ENCODE measurements at regions not wholly inside any gene's neighbourhood (a gene's known extent, or its start where the extent isn't known, plus 50 kb on each side); places are given as distances from the start of the nearest gene placed in this dataset.

GRCh38 chr7:19964246-19964645 lies 190.8 kb upstream of the TMEM196 start:
- no peak for ATAC-seq (ENCODE audit: poor library complexity)
- CTCF ChIA-PET: no interaction called here
- H3K9me3 Mint-ChIP-seq: no peaks in the 10 kb centered on the region

GRCh38 chr7:19963695-19964094 lies 190.3 kb upstream of the TMEM196 start:
- intact Hi-C loops (cut with DNase I, micrococcal nuclease): no loop called here
- no peak overlapping the region for H3K27ac Mint-ChIP-seq
- ChIA-PET POLR2A (no interaction called here), CTCF (no interaction called here)
- ATAC-seq (ENCODE audit: poor library complexity) (no peak), DNase-seq (no peak)
- Histone ChIP-seq H3K4me3 (ENCODE audit: low read length) (no peak overlapping the region), H3K36me3 (ENCODE audit: insufficient read depth, low read length) (no peaks in the 10 kb centered on the region), H3K27me3 (ENCODE audit: control insufficient read depth in 1 of 2, insufficient read depth in 2 of 2, low read length in 2 of 2) (no peaks in the 10 kb centered on the region), H3K27ac (ENCODE audit: low read depth in 1 of 2, low read length in 2 of 2) (no peak overlapping the region), H3K4me1 (ENCODE audit: insufficient read depth, low read length) (no peaks in the 10 kb centered on the region), H3K9me3 (ENCODE audit: control insufficient read depth in 1 of 2, insufficient read depth in 1 of 2, low read length in 2 of 2) (peaks cover 0 to 4% of the 10 kb centered on the region in 2 experiments)
- no peaks in the 10 kb centered on the region for H3K9me3 Mint-ChIP-seq
- no peak for TF ChIP-seq CTCF (IDR thresholded peaks at IDR 0.05)
- no peaks in the 10 kb centered on the region for H3K4me1 Mint-ChIP-seq (ENCODE audit: low read depth)
- H3K4me3 Mint-ChIP-seq: no peak overlapping the region
- no peaks in the 10 kb centered on the region for H3K36me3 Mint-ChIP-seq (ENCODE audit: low read depth)
- H3K27me3 Mint-ChIP-seq: no peaks in the 10 kb centered on the region

More at GRCh38 chr7:19964246-19964645, 190.8 kb upstream of the TMEM196 start:
- Mint-ChIP-seq H3K4me1 (ENCODE audit: low read depth) (no peaks in the 10 kb centered on the region), H3K27ac (no peak overlapping the region), H3K36me3 (ENCODE audit: low read depth) (no peaks in the 10 kb centered on the region), H3K4me3 (no peak overlapping the region), H3K27me3 (no peaks in the 10 kb centered on the region)
- DNase-seq: no peak
- H3K27me3 ChIP-seq (ENCODE audit: control insufficient read depth in 1 of 2, insufficient read depth in 2 of 2, low read length in 2 of 2): no peaks in the 10 kb centered on the region
- H3K4me3 ChIP-seq (ENCODE audit: low read length): no peak overlapping the region
- H3K27ac ChIP-seq (ENCODE audit: low read depth in 1 of 2, low read length in 2 of 2): no peak overlapping the region
- intact Hi-C loops (cut with DNase I, micrococcal nuclease): no loop called here
- no peaks in the 10 kb centered on the region for H3K9me3 ChIP-seq (ENCODE audit: control insufficient read depth in 1 of 2, insufficient read depth in 1 of 2, low read length in 2 of 2)
- no peak for TF ChIP-seq CTCF (IDR thresholded peaks at IDR 0.05)
- POLR2A ChIA-PET: no interaction called here
- H3K36me3 ChIP-seq (ENCODE audit: insufficient read depth, low read length): no peaks in the 10 kb centered on the region
- no peaks in the 10 kb centered on the region for H3K4me1 ChIP-seq (ENCODE audit: insufficient read depth, low read length)

- TF ChIP-seq CTCF (IDR thresholded peaks at IDR 0.05): no peak
- Mint-ChIP-seq H3K36me3 (ENCODE audit: low read depth) (no peaks in the 10 kb centered on the region), H3K4me3 (no peak overlapping the region), H3K27me3 (no peaks in the 10 kb centered on the region), H3K27ac (no peak overlapping the region), H3K9me3 (no peaks in the 10 kb centered on the region), H3K4me1 (ENCODE audit: low read depth) (no peaks in the 10 kb centered on the region)
- H3K36me3 ChIP-seq (ENCODE audit: insufficient read depth, low read length): no peaks in the 10 kb centered on the region
- intact Hi-C loops (cut with DNase I, micrococcal nuclease): no loop called here
- POLR2A ChIA-PET: no interaction called here
- peaks cover 0 to 14% of the 10 kb centered on the region in 2 experiments for H3K9me3 ChIP-seq (ENCODE audit: control insufficient read depth in 1 of 2, insufficient read depth in 1 of 2, low read length in 2 of 2)
- CTCF ChIA-PET: no interaction called here
- DNase-seq (no peak), ATAC-seq (ENCODE audit: poor library complexity) (no peak)
- no peaks in the 10 kb centered on the region for H3K27me3 ChIP-seq (ENCODE audit: control insufficient read depth in 1 of 2, insufficient read depth in 2 of 2, low read length in 2 of 2)
- H3K4me3 ChIP-seq (ENCODE audit: low read length): no peak overlapping the region
- H3K27ac ChIP-seq (ENCODE audit: low read depth in 1 of 2, low read length in 2 of 2): no peak overlapping the region
- no peaks in the 10 kb centered on the region for H3K4me1 ChIP-seq (ENCODE audit: insufficient read depth, low read length)
Observed at GRCh38 chr7:19958309-19958896, 185.0 kb upstream of the TMEM196 start.

All from CD4-positive, alpha-beta T cell (primary cell).